Natural killer cell (primary cell): ENCODE measurements at regions not wholly inside any gene's neighbourhood (a gene's known extent, or its start where the extent isn't known, plus 50 kb on each side); places are given as distances from the start of the nearest gene placed in this dataset.
"Not testable (repeated sequence)": the region's sequence is repeated elsewhere in the genome, so short reads cannot be mapped to it uniquely, and the experiment has no call there.

ENCODE experiments used
- ATAC-seq, 3 donors: fragments of 150-1000 bp in 2 of 3; fragments of 200-7000 bp in 1 of 3; cut with Tn5 transposase; 1 replicate in 1 of 3; 2 replicates in 2 of 3; pipeline ENCODE4 v1.10.0; 2021; ENCODE audit warnings: mild to moderate bottlenecking in 2 of 3, moderate library complexity in 2 of 3
- DNase-seq, 2 donors: peaks; one replicate each; pipeline versions ENCODE4 v3.0.0 to v3.0.0-alpha.2; 2013 to 2021; ENCODE audit warnings: mixed read lengths in 1 of 2
- H3K27ac ChIP-seq: one replicate; pipeline ENCODE4 v1.5.1; 2013; ENCODE audit warnings: mild to moderate bottlenecking, low read length
- H3K27me3 ChIP-seq: one replicate; pipeline ENCODE4 v1.6.1; 2013; ENCODE audit warnings: low read length; ENCODE audit not compliant: control insufficient read depth, insufficient read depth
- H3K36me3 ChIP-seq: one replicate; pipeline ENCODE4 v1.6.1; 2013; ENCODE audit warnings: low read length; ENCODE audit not compliant: control insufficient read depth, insufficient read depth
- H3K4me1 ChIP-seq: one replicate; pipeline ENCODE4 v1.6.1; 2013; ENCODE audit warnings: low read length; ENCODE audit not compliant: control insufficient read depth, insufficient read depth
- H3K4me3 ChIP-seq: one replicate; pipeline ENCODE4 v1.5.1; 2013; ENCODE audit warnings: low read length
- H3K9me3 ChIP-seq: one replicate; pipeline ENCODE4 v1.6.1; 2013; ENCODE audit warnings: low read length; ENCODE audit not compliant: control insufficient read depth, insufficient read depth
- H3K27ac Mint-ChIP-seq, 2 donors: one replicate each; pipeline ENCODE4 v1.8.0; 2022; ENCODE audit warnings: mild to moderate bottlenecking in 2 of 2, mixed read lengths in 2 of 2, moderate library complexity in 1 of 2
- H3K27me3 Mint-ChIP-seq, 2 donors: one replicate each; pipeline ENCODE4 v1.8.0; 2022; ENCODE audit warnings: low read depth in 2 of 2, mixed read lengths in 2 of 2
- H3K36me3 Mint-ChIP-seq: one replicate; pipeline ENCODE4 v1.8.0; 2022; ENCODE audit warnings: mixed read lengths
- H3K4me1 Mint-ChIP-seq, 2 donors: one replicate each; pipeline ENCODE4 v1.8.0; 2022; ENCODE audit warnings: mixed read lengths in 2 of 2
- H3K4me3 Mint-ChIP-seq: one replicate; pipeline ENCODE4 v1.8.0; 2022; ENCODE audit warnings: mild to moderate bottlenecking, moderate library complexity, mixed read lengths
- H3K9me3 Mint-ChIP-seq, 2 donors: one replicate each; pipeline ENCODE4 v1.8.0; 2022; ENCODE audit warnings: mixed read lengths in 2 of 2
- CTCF ChIP-seq: fragments of 200-600 bp; IDR thresholded peaks from one replicate; pipeline ENCODE4 v1.8.0; 2022; ENCODE audit warnings: antibody characterized with exemption
- WGBS: methylation state at CpG from one replicate; pipeline ENCODE4 v1.1.7; 2013; ENCODE audit warnings: missing lambda C conversion rate; ENCODE audit not compliant: insufficient coverage; 5-methylcytosine and 5-hydroxymethylcytosine counted together
- intact Hi-C: fragments of 100-400 bp; cut with micrococcal nuclease; formaldehyde crosslinking; loops from one replicate; pipeline ENCODE4 v1.14.2; 2022

- TF ChIP-seq CTCF: no peak
- 77% methylated on average over 2 of the region's 6 CpGs for WGBS
- no peaks in the 10 kb centered on the region for H3K4me1 ChIP-seq
- H3K9me3 ChIP-seq: no peaks in the 10 kb centered on the region
- DNase-seq (no peak), ATAC-seq (no peak)
- intact Hi-C loops: no loop called here
- no peak overlapping the region for H3K27ac Mint-ChIP-seq
- no peak overlapping the region for H3K27ac ChIP-seq
- no peak overlapping the region for H3K4me3 ChIP-seq
- H3K9me3 Mint-ChIP-seq: no peaks in the 10 kb centered on the region
- H3K36me3 ChIP-seq: no peaks in the 10 kb centered on the region
- H3K4me3 Mint-ChIP-seq: no peak overlapping the region
- peaks cover 19 to 28% of the 10 kb centered on the region in 2 donors for H3K27me3 Mint-ChIP-seq
- no peaks in the 10 kb centered on the region for H3K36me3 Mint-ChIP-seq
- H3K27me3 ChIP-seq: no peaks in the 10 kb centered on the region
- H3K4me1 Mint-ChIP-seq: peaks cover 6 to 11% of the 10 kb centered on the region in 2 donors
Observed at GRCh38 chr18:22524783-22525182, 107.1 kb upstream of the CTAGE1 start.

DNA sequence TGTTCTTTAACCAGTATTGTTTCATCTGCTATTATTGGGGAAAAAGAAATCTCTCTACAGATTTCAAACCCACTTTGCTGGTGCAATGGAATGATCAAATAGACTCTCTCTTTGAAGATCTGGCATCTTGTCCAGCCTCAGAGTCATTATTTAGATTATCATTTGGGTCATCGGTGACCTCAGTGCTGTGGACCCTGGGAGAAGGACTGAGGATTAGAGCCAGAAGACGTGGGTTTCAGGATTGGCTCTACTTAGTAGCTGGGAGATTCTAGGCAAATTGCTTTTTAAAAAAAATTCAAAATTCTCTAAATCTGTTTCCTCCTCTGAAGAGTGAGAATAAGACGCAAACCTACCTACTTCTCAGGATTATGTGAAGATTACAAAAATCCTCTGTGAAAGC is 107.6 kb upstream of the CTAGE1 start:
- Mint-ChIP-seq H3K27ac (no peak overlapping the region), H3K4me3 (no peak overlapping the region), H3K4me1 (peaks cover 6 to 11% of the 10 kb centered on the region in 2 donors), H3K36me3 (no peaks in the 10 kb centered on the region), H3K9me3 (no peaks in the 10 kb centered on the region), H3K27me3 (peaks cover 19 to 28% of the 10 kb centered on the region in 2 donors)
- Histone ChIP-seq H3K27ac (no peak overlapping the region), H3K9me3 (no peaks in the 10 kb centered on the region), H3K36me3 (no peaks in the 10 kb centered on the region), H3K4me1 (no peaks in the 10 kb centered on the region), H3K27me3 (no peaks in the 10 kb centered on the region), H3K4me3 (no peak overlapping the region)
- WGBS: 86% methylated on average over 3 of the region's 3 CpGs
- no peak for ATAC-seq
- no peak for TF ChIP-seq CTCF
- no peak for DNase-seq
- intact Hi-C loops: no loop called here

- Histone ChIP-seq H3K27me3 (no peaks in the 10 kb centered on the region), H3K36me3 (no peaks in the 10 kb centered on the region), H3K4me1 (no peaks in the 10 kb centered on the region), H3K27ac (no peak overlapping the region), H3K4me3 (no peak overlapping the region), H3K9me3 (no peaks in the 10 kb centered on the region)
- no peak for TF ChIP-seq CTCF
- Mint-ChIP-seq H3K36me3 (no peaks in the 10 kb centered on the region), H3K27me3 (peaks cover 19 to 28% of the 10 kb centered on the region in 2 donors), H3K27ac (no peak overlapping the region), H3K9me3 (no peaks in the 10 kb centered on the region), H3K4me3 (no peak overlapping the region), H3K4me1 (peaks cover 6 to 11% of the 10 kb centered on the region in 2 donors)
- intact Hi-C loops: no loop called here
- 89% methylated on average over 3 of the region's 3 CpGs for whole genome bisulfite sequencing
- DNase-seq: no peak
- ATAC-seq: no peak
Observed at GRCh38 chr18:22525883-22526282, 108.2 kb upstream of the CTAGE1 start.

- Histone ChIP-seq H3K4me1 (no peaks in the 10 kb centered on the region), H3K4me3 (no peak overlapping the region), H3K27me3 (no peaks in the 10 kb centered on the region), H3K36me3 (no peaks in the 10 kb centered on the region), H3K27ac (no peak overlapping the region), H3K9me3 (no peaks in the 10 kb centered on the region)
- intact Hi-C loops: no loop called here
- Mint-ChIP-seq H3K36me3 (no peaks in the 10 kb centered on the region), H3K4me3 (no peak overlapping the region), H3K27me3 (peaks cover 16 to 26% of the 10 kb centered on the region in 2 donors), H3K27ac (no peak overlapping the region), H3K9me3 (no peaks in the 10 kb centered on the region), H3K4me1 (peaks cover 5% of the 10 kb centered on the region in 2 donors)
- DNase-seq: no peak
- TF ChIP-seq CTCF: no peak
- no peak for ATAC-seq
- WGBS: 85% methylated on average over 3 of the region's 3 CpGs
Observed at GRCh38 chr18:22528291-22528690, 110.6 kb upstream of the CTAGE1 start.

- H3K27me3 Mint-ChIP-seq, H3K27me3 ChIP-seq, H3K9me3 Mint-ChIP-seq, H3K4me3 ChIP-seq, H3K9me3 ChIP-seq, H3K27ac Mint-ChIP-seq, H3K36me3 ChIP-seq, H3K36me3 Mint-ChIP-seq, H3K4me1 Mint-ChIP-seq, H3K4me3 Mint-ChIP-seq, DNase-seq, H3K4me1 ChIP-seq, intact Hi-C loops, H3K27ac ChIP-seq, ATAC-seq: not testable (repeated sequence)
- no CpG with 5 or more reads among the region's 4 CpGs for WGBS
Observed at GRCh38 chr18:22534706-22535105, 117.0 kb upstream of the CTAGE1 start.
